OCI-LY1 (cell line): ENCODE measurements at regions not wholly inside any gene's neighbourhood (a gene's known extent, or its start where the extent isn't known, plus 50 kb on each side); places are given as distances from the start of the nearest gene placed in this dataset.

Source experiments
- H2AFZ ChIP-seq: fragments of 200-600 bp; sonication (generic), shearing (Covaris generic); 2 replicates; pipeline ENCODE4 v1.6.0; 2014; ENCODE audit warnings: antibody characterized with exemption, mild to moderate bottlenecking, low read length
- H3F3A ChIP-seq: fragments of 200-600 bp; sonication (generic), shearing (Covaris generic); 2 replicates; pipeline ENCODE4 v1.6.0; 2014; ENCODE audit warnings: mild to moderate bottlenecking, antibody characterized with exemption, low read length, moderate library complexity; ENCODE audit not compliant: insufficient read depth
- H3K27ac ChIP-seq: fragments of 200-600 bp; sonication (generic); 2 replicates; pipeline ENCODE4 v1.5.1; 2014; ENCODE audit warnings: low read length, mixed run types, mild to moderate bottlenecking, low read depth; ENCODE audit not compliant: poor library complexity, severe bottlenecking
- H3K27me3 ChIP-seq: fragments of 200-600 bp; sonication (generic); 2 replicates; pipeline ENCODE4 v1.6.0; 2014; ENCODE audit warnings: antibody characterized with exemption, mild to moderate bottlenecking, low read length, moderate library complexity; ENCODE audit not compliant: insufficient read depth
- H3K36me3 ChIP-seq: fragments of 200-600 bp; sonication (generic); 2 replicates; pipeline ENCODE4 v1.6.1; 2014; ENCODE audit warnings: mild to moderate bottlenecking, antibody characterized with exemption, low read length, moderate library complexity, mixed read lengths; ENCODE audit not compliant: insufficient read depth
- H3K4me1 ChIP-seq: fragments of 200-600 bp; sonication (generic); 2 replicates; pipeline ENCODE4 v1.5.1; 2014; ENCODE audit warnings: mild to moderate bottlenecking, low read length, moderate library complexity; ENCODE audit not compliant: insufficient read depth, severe bottlenecking
- H3K4me2 ChIP-seq: fragments of 200-600 bp; sonication (generic), shearing (Covaris generic); 2 replicates; pipeline ENCODE4 v1.6.1; 2014; ENCODE audit warnings: low read length
- H3K4me3 ChIP-seq: fragments of 200-600 bp; sonication (generic); 2 replicates; pipeline ENCODE4 v1.5.1; 2014; ENCODE audit warnings: low read length, low read depth, mild to moderate bottlenecking, mixed read lengths; ENCODE audit not compliant: poor library complexity, severe bottlenecking
- H3K79me2 ChIP-seq: fragments of 200-600 bp; shearing (Covaris generic); 2 replicates; pipeline ENCODE4 v1.6.1; 2016; ENCODE audit warnings: mixed run types, low read length, mixed read lengths; ENCODE audit not compliant: insufficient read depth
- H3K9ac ChIP-seq: fragments of 200-600 bp; sonication (generic), shearing (Covaris generic); 2 replicates; pipeline ENCODE4 v1.6.1; 2014; ENCODE audit warnings: mild to moderate bottlenecking, low read length, mixed read lengths
- H3K9me2 ChIP-seq: fragments of 200-600 bp; sonication (generic), shearing (Covaris generic); 2 replicates; pipeline ENCODE4 v1.6.1; 2014; ENCODE audit warnings: low read depth, mild to moderate bottlenecking, low read length, mixed read lengths
- H3K9me3 ChIP-seq: fragments of 200-600 bp; shearing (Covaris generic); 2 replicates; pipeline ENCODE4 v1.6.1; 2014; ENCODE audit warnings: low read length, mixed read lengths
- H4K20me1 ChIP-seq: fragments of 200-600 bp; sonication (generic), shearing (Covaris generic); 2 replicates; pipeline ENCODE4 v1.6.0; 2016; ENCODE audit warnings: mild to moderate bottlenecking, low read length; ENCODE audit not compliant: insufficient read depth
- EZH2 ChIP-seq: fragments of 200-600 bp; sonication (generic), shearing (Covaris generic); IDR thresholded peaks from 2 replicates; pipeline ENCODE4 v1.8.0; 2017; ENCODE audit warnings: borderline replicate concordance, mixed run types, mild to moderate bottlenecking, antibody characterized with exemption, low read length, moderate library complexity, mixed read lengths
- TF ChIP-seq, protein P1 (sequence below): fragments of 200-600 bp; sonication (generic), shearing (Covaris generic); IDR thresholded peaks from 2 replicates; pipeline ENCODE4 v1.5.1; 2017; ENCODE audit warnings: mild to moderate bottlenecking, antibody characterized with exemption, low read length, moderate library complexity, mixed read lengths

DNA sequence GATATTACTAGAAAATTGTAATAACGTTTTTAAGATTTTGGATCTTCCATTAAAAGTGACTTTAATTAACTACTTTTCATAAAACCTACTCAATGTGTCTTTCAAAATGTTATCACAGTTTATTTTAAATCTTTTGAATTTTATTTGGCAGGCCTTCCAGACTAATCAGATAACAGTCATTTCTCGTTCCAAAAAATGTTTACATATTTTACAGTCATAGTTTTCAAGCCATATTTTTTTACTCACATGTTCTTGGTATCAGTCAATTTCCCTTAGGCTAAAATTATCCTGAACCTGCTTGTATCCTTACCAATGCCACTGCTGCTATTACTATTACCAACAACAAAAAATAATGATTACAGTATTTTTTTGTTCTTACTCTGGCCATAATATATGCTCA is 1783.5 kb downstream of the SLITRK5 start:
- Histone ChIP-seq H3K27ac (no peak overlapping the region), H3F3A (no peaks in the 10 kb centered on the region), H3K4me3 (no peak overlapping the region), H3K36me3 (no peaks in the 10 kb centered on the region), H3K27me3 (no peaks in the 10 kb centered on the region), H3K9ac (no peak overlapping the region), H3K79me2 (no peaks in the 10 kb centered on the region), H2AFZ (no peak overlapping the region), H3K4me2 (no peak overlapping the region), H3K4me1 (no peaks in the 10 kb centered on the region), H3K9me2 (no peaks in the 10 kb centered on the region), H3K9me3 (no peaks in the 10 kb centered on the region), H4K20me1 (no peaks in the 10 kb centered on the region)
- TF ChIP-seq, protein P1, sequence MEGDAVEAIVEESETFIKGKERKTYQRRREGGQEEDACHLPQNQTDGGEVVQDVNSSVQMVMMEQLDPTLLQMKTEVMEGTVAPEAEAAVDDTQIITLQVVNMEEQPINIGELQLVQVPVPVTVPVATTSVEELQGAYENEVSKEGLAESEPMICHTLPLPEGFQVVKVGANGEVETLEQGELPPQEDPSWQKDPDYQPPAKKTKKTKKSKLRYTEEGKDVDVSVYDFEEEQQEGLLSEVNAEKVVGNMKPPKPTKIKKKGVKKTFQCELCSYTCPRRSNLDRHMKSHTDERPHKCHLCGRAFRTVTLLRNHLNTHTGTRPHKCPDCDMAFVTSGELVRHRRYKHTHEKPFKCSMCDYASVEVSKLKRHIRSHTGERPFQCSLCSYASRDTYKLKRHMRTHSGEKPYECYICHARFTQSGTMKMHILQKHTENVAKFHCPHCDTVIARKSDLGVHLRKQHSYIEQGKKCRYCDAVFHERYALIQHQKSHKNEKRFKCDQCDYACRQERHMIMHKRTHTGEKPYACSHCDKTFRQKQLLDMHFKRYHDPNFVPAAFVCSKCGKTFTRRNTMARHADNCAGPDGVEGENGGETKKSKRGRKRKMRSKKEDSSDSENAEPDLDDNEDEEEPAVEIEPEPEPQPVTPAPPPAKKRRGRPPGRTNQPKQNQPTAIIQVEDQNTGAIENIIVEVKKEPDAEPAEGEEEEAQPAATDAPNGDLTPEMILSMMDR, result no peak
- no peak for TF ChIP-seq EZH2

DNA sequence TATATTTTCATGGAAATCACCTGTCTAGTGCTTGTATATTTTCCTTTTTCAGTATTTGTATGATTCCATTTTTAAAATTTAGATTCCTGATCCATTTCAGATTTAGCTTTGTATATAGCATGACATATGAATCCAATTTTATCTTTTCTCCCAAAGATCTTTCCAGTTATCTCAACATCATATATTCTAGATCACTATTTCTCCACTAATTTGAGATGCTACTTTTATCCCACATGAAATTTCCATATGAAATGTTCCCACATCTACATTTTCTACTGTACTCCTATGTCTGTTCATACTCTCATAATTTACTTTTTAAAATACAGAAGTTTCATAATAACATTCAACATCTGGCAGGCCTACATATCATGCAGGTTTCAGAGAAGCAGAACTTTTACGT is 1784.1 kb downstream of the SLITRK5 start:
- Histone ChIP-seq H3K9me2 (no peaks in the 10 kb centered on the region), H3K4me1 (no peaks in the 10 kb centered on the region), H3K9ac (no peak overlapping the region), H3K4me3 (no peak overlapping the region), H3K36me3 (no peaks in the 10 kb centered on the region), H2AFZ (no peak overlapping the region), H3K79me2 (no peaks in the 10 kb centered on the region), H3K27me3 (no peaks in the 10 kb centered on the region), H4K20me1 (no peaks in the 10 kb centered on the region), H3F3A (no peaks in the 10 kb centered on the region), H3K9me3 (no peaks in the 10 kb centered on the region), H3K4me2 (no peak overlapping the region), H3K27ac (no peak overlapping the region)
- TF ChIP-seq, protein P1, result no peak
- no peak for TF ChIP-seq EZH2

DNA sequence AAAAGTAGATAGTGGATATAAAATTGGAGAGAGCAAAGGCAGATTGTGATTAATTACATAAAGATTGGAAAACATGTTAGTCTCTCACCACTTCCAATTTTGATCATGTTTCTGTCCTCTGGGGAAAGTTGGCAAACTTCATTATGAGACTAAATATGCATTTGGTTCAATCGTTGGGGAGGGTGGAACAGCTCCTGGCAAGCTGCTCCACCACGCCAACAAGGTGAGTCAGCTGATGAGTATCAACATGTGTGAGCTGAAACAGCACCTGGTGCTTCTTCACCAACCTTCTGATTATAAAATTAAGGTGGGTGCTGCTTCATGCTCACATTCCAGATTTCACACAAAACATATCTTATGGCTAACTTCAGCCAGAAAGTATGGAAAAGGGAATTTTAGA is 1784.6 kb downstream of the SLITRK5 start:
- H3K27me3 ChIP-seq, result no peaks in the 10 kb centered on the region
- no peaks in the 10 kb centered on the region for H4K20me1 ChIP-seq
- no peak overlapping the region for H3K27ac ChIP-seq
- H3K4me2 ChIP-seq, result no peak overlapping the region
- no peaks in the 10 kb centered on the region for H3F3A ChIP-seq
- H3K4me3 ChIP-seq, result no peak overlapping the region
- no peak for TF ChIP-seq EZH2
- TF ChIP-seq, protein P1, result no peak
- no peaks in the 10 kb centered on the region for H3K9me3 ChIP-seq
- H3K9ac ChIP-seq, result no peak overlapping the region
- no peaks in the 10 kb centered on the region for H3K36me3 ChIP-seq
- H3K4me1 ChIP-seq, result no peaks in the 10 kb centered on the region
- H2AFZ ChIP-seq, result no peak overlapping the region
- H3K79me2 ChIP-seq, result no peaks in the 10 kb centered on the region
- no peaks in the 10 kb centered on the region for H3K9me2 ChIP-seq
